Tibial nerve (tissue), 4 donors: ENCODE measurements at regions not wholly inside any gene's neighbourhood (a gene's known extent, or its start where the extent isn't known, plus 50 kb on each side); places are given as distances from the start of the nearest gene placed in this dataset.

Source experiments
- DNase-seq, 2 donors: peaks; one replicate each; pipeline ENCODE4 v3.0.0-alpha.2; 2019; ENCODE audit warnings: low spot score in 2 of 2
- H3K27ac ChIP-seq, 4 donors: fragments of 200-600 bp; sonication (generic) in 3 of 4; one replicate each; pipeline ENCODE4 v1.5.1; 2017 to 2019; ENCODE audit warnings: mild to moderate bottlenecking in 1 of 4
- H3K27me3 ChIP-seq, 2 donors: fragments of 200-600 bp; sonication (generic) in 1 of 2; one replicate each; pipeline versions ENCODE4 v1.5.1 to v1.6.0; 2017 to 2019
- H3K36me3 ChIP-seq, 3 donors: fragments of 200-600 bp; sonication (generic); one replicate each; pipeline ENCODE4 v1.5.1; 2018 to 2019
- H3K4me1 ChIP-seq, 4 donors: fragments of 200-600 bp; sonication (generic) in 3 of 4; one replicate each; pipeline ENCODE4 v1.5.1; 2017 to 2019
- H3K4me3 ChIP-seq, 4 donors: fragments of 200-600 bp; sonication (generic) in 3 of 4; one replicate each; pipeline ENCODE4 v1.5.1; 2017 to 2019; ENCODE audit warnings: mild to moderate bottlenecking in 1 of 4, moderate library complexity in 1 of 4
- H3K9me3 ChIP-seq, 4 donors: fragments of 200-600 bp; sonication (generic) in 3 of 4; one replicate each; pipeline ENCODE4 v1.5.1; 2017 to 2019
- CTCF ChIP-seq, 5 experiments: fragments of 200-600 bp in 3 of 5; fragments of 450-650 bp in 2 of 5; sonication (generic) in 3 of 5; IDR thresholded peaks; one replicate each; pipeline ENCODE4 v1.5.1; 2016 to 2019; ENCODE audit warnings: antibody characterized with exemption in 5 of 5, mild to moderate bottlenecking in 3 of 5, moderate library complexity in 2 of 5
- EP300 ChIP-seq, 2 donors: sonication (generic); formaldehyde crosslinking; IDR thresholded peaks; one replicate each; pipeline ENCODE4 v1.6.1; 2017; ENCODE audit warnings: antibody characterized with exemption in 2 of 2, mild to moderate bottlenecking in 1 of 2
- POLR2A ChIP-seq, 2 donors: fragments of 450-650 bp; IDR thresholded peaks; one replicate each; pipeline ENCODE4 v1.6.1; 2017; ENCODE audit warnings: antibody characterized with exemption in 2 of 2, mild to moderate bottlenecking in 2 of 2, moderate library complexity in 2 of 2
- WGBS, 2 donors: methylation state at CpG; one replicate each; pipeline ENCODE4 v1.1.5; 2018; 5-methylcytosine and 5-hydroxymethylcytosine counted together

- no peak for DNase-seq
- Histone ChIP-seq H3K4me1 (no peaks in the 10 kb centered on the region), H3K27ac (no peak overlapping the region), H3K9me3 (no peaks in the 10 kb centered on the region), H3K27me3 (no peaks in the 10 kb centered on the region), H3K36me3 (no peaks in the 10 kb centered on the region), H3K4me3 (no peak overlapping the region)
- 61 to 75% methylated on average over 2 of the region's 2 CpGs for WGBS, 2 donors
- TF ChIP-seq POLR2A (IDR thresholded peaks at IDR 0.05), result no peak
- no peak for TF ChIP-seq EP300 (IDR thresholded peaks at IDR 0.05)
- no peak for TF ChIP-seq CTCF (IDR thresholded peaks at IDR 0.05)
These were observed 93.6 kb downstream of the TASL start for GRCh38 chrX:30483996-30484395.

DNA sequence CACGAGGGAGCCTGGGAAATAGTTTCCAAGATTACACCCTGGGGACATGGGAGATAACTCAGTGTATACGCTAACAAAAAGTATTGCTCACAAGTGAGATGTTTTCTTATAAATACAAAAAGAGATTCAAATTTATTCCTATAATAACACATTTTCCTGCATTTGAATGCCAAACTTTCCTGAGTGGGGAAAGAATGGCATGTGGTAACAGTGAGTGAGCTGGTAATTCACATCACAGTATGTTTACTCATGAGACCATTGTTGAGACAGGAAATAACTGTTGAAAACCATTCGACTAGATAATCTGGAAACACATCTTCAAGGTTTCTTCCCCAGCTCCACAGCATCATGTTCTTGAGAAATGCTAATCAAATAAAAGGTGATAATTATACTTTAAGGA lies 109.1 kb downstream of the TASL start:
- no peak for TF ChIP-seq EP300 (IDR thresholded peaks at IDR 0.05)
- Histone ChIP-seq H3K27ac (no peak overlapping the region), H3K27me3 (no peaks in the 10 kb centered on the region), H3K36me3 (no peaks in the 10 kb centered on the region), H3K4me3 (no peak overlapping the region), H3K9me3 (no peaks in the 10 kb centered on the region), H3K4me1 (no peaks in the 10 kb centered on the region)
- no peak for DNase-seq
- 40 to 43% methylated on average over 3 of the region's 3 CpGs for WGBS, 2 donors
